K562 (cell line): ENCODE measurements at regions not wholly inside any gene's neighbourhood (a gene's known extent, or its start where the extent isn't known, plus 50 kb on each side); places are given as distances from the start of the nearest gene placed in this dataset.

Experiments used
- ATAC-seq: fragments of 200-7000 bp; cut with Tn5 transposase; 3 replicates; pipeline ENCODE4 v1.9.1; 2020; ENCODE audit warnings: moderate library complexity
- BruUV-seq: library from RNA; stranded (reverse); fragments of 400-500 nt; replicated peaks from 2 replicates; lab custom pipeline; 2021; lab: Mats Ljungman, UMichigan
- CTCF ChIA-PET: fragments of 300-600 bp; formaldehyde crosslinking; extraction: SDS; loops from one replicate; lab custom pipeline; 2021; ENCODE audit warnings: low intra/inter-chr PET ratio; lab: Yijun Ruan, JAX
- POLR2A ChIA-PET: fragments of 300-600, 350-650 bp; sonication (Branson Sonifier 250); formaldehyde crosslinking; extraction: SDS; loops from one replicate; lab custom pipeline; 2021; ENCODE audit warnings: antibody characterized with exemption, inconsistent platforms; lab: Yijun Ruan, JAX
- DNase-seq, 4 experiments: peaks; one replicate each; pipeline versions ENCODE4 v3.0.0 to v3.0.0-alpha.2; 2011 to 2018; ENCODE audit warnings: low spot score in 3 of 4, mixed read lengths in 3 of 4; ENCODE audit errors: extremely low read depth in 1 of 4
- FAIRE-seq: peaks from 2 replicates; lab custom pipeline; 2011; peaks lifted over from hg19 to GRCh38; lab: Jason Lieb, UNC
- H2AFZ ChIP-seq: 2 replicates; pipeline ENCODE4 v1.6.0; 2011; ENCODE audit warnings: low read depth, low read length, control low read depth, inconsistent platforms
- H3K27ac ChIP-seq: fragments of 200-600 bp; 3 replicates; pipeline ENCODE4 v1.8.0; 2011; ENCODE audit warnings: low read depth, mild to moderate bottlenecking, control low read depth, inconsistent platforms, low read length, moderate library complexity, mixed read lengths; ENCODE audit errors: extremely low read depth
- H3K27me3 ChIP-seq, 2 experiments: fragments of 300-600 bp in 1 of 2; 2 replicates in 1 of 2; 3 replicates in 1 of 2; pipeline versions ENCODE4 v1.6.0 to v1.8.0; 2011; ENCODE audit warnings: inconsistent platforms in 2 of 2, low read length in 2 of 2, mild to moderate bottlenecking in 1 of 2, mixed read lengths in 1 of 2, moderate library complexity in 1 of 2; ENCODE audit not compliant: control insufficient read depth in 2 of 2, insufficient read depth in 2 of 2
- H3K36me3 ChIP-seq: fragments of 300-600 bp; 3 replicates; pipeline ENCODE4 v1.8.0; 2011; ENCODE audit warnings: mild to moderate bottlenecking, low read length, inconsistent platforms; ENCODE audit not compliant: control insufficient read depth, insufficient read depth
- H3K4me1 ChIP-seq, 2 experiments: fragments of 200-600 bp in 1 of 2; replicated peaks in 1 of 2; 2 replicates in 1 of 2; 3 replicates in 1 of 2; pipeline versions ENCODE4 v1.5.1 to v1.8.0; 2011; ENCODE audit warnings: inconsistent platforms in 2 of 2, low read length in 2 of 2, mild to moderate bottlenecking in 1 of 2, mixed read lengths in 1 of 2, moderate library complexity in 1 of 2; ENCODE audit not compliant: control insufficient read depth in 2 of 2, insufficient read depth in 2 of 2
- H3K4me2 ChIP-seq: 2 replicates; pipeline ENCODE4 v1.6.1; 2011; ENCODE audit warnings: low read length, control low read depth, inconsistent platforms, mixed read lengths; ENCODE audit not compliant: insufficient read depth
- H3K4me3 ChIP-seq: fragments of 200-600 bp; sonication (generic), shearing (Covaris generic); 2 replicates; pipeline ENCODE4 v1.5.1; 2016; ENCODE audit warnings: control low read depth, inconsistent platforms
- H3K79me2 ChIP-seq: fragments of 200-600 bp; 3 replicates; pipeline ENCODE4 v1.8.0; 2011; ENCODE audit warnings: low read length, inconsistent platforms; ENCODE audit not compliant: control insufficient read depth, insufficient read depth
- H3K9ac ChIP-seq, 2 experiments: 2 replicates each; pipeline versions ENCODE4 v1.6.0 to v1.6.1; 2011; ENCODE audit warnings: low read depth in 2 of 2, low read length in 2 of 2, control low read depth in 1 of 2, inconsistent platforms in 1 of 2, mild to moderate bottlenecking in 1 of 2, mixed read lengths in 1 of 2; ENCODE audit not compliant: insufficient read depth in 1 of 2
- H3K9me1 ChIP-seq: one replicate; pipeline ENCODE4 v1.6.0; 2011; ENCODE audit warnings: inconsistent platforms, mild to moderate bottlenecking, low read length, moderate library complexity; ENCODE audit not compliant: control insufficient read depth, insufficient read depth
- H3K9me3 ChIP-seq: replicated peaks from 2 replicates; pipeline ENCODE4 v1.5.1; 2011; ENCODE audit warnings: low read depth, low read length, inconsistent platforms; ENCODE audit not compliant: control insufficient read depth, insufficient read depth
- H4K20me1 ChIP-seq: replicated peaks from 2 replicates; pipeline ENCODE4 v1.6.1; 2011; ENCODE audit warnings: low read length, inconsistent platforms, mixed read lengths; ENCODE audit not compliant: control insufficient read depth, insufficient read depth
- NFIX ChIP-seq: fragments of 250-450 bp; sonication (Bioruptor Pico); IDR thresholded peaks from 2 replicates; pipeline ENCODE4 v1.4.0; 2020; ENCODE audit warnings: low read depth, mild to moderate bottlenecking, moderate library complexity
- PPARD ChIP-seq: fragments of 250-450 bp; sonication (Bioruptor Pico); IDR thresholded peaks from 2 replicates; pipeline ENCODE4 v1.8.0; 2022; ENCODE audit warnings: inconsistent platforms, mild to moderate bottlenecking, moderate library complexity
- PTRF ChIP-seq: fragments of 450-650 bp; IDR thresholded peaks from 2 replicates; pipeline ENCODE4 v1.6.1; 2016; ENCODE audit warnings: mild to moderate bottlenecking, missing genetic modification characterization, missing compliant biosample characterization
- RB1 ChIP-seq: fragments of 450-650 bp; IDR thresholded peaks from 2 replicates; pipeline ENCODE4 v1.6.1; 2017; ENCODE audit warnings: low read depth, mild to moderate bottlenecking
- TCF3 ChIP-seq: sonication (generic); formaldehyde crosslinking; IDR thresholded peaks from 2 replicates; pipeline ENCODE4 v1.4.0; 2020; ENCODE audit warnings: mild to moderate bottlenecking, missing genetic modification reagents
- YBX1 ChIP-seq: fragments of 450-650 bp; IDR thresholded peaks from 2 replicates; pipeline ENCODE4 v1.7.1; 2016; ENCODE audit warnings: mild to moderate bottlenecking
- ZC3H11A ChIP-seq: IDR thresholded peaks from 2 replicates; pipeline ENCODE4 v1.6.1; 2012; ENCODE audit warnings: low read depth, low read length, improper control_type of control experiment
- WGBS: fragments of 100-300 bp; shearing (Covaris generic); methylation state at CpG from one replicate; pipeline ENCODE4 v1.1.6; 2016; ENCODE audit warnings: low coverage, mixed read lengths; ENCODE audit not compliant: insufficient coverage; ENCODE audit errors: missing lambda C conversion rate; 5-methylcytosine and 5-hydroxymethylcytosine counted together
- in situ Hi-C: fragments of 300-500 bp; cut with MboI; formaldehyde crosslinking; loops from 4 replicates; pipeline ENCODE4 v1.15.0; 2018; ENCODE audit warnings: inconsistent platforms, mixed read lengths
- intact Hi-C: fragments of 100-400 bp; cut with micrococcal nuclease; formaldehyde crosslinking; loops from 2 replicates; pipeline ENCODE4 v1.14.2; 2022
- TF ChIP-seq, protein P1 (sequence below): fragments of 150-350 bp; IDR thresholded peaks from 2 replicates; pipeline ENCODE4 v1.6.1; 2014; ENCODE audit warnings: low read depth, mild to moderate bottlenecking, low read length, borderline replicate concordance

DNA sequence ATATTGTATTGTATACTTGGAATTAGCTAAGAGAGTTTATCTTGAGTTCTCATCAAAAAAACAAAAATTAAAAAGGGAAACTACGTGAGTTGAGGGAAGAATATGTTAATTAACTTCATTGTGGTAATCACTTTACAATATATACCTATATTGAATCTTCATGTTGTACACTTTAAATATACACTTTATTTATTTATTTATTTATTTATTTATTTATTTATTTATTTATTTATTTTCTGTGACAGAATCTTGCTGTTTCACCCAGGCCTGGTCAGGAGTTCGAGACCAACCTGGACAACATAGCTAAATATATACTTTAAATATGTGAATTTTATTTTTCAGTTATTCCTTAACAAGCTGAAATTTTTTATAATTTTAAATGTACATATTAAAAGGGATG, 74.1 kb downstream of the VIP start:
- Histone ChIP-seq H4K20me1 (no peaks in the 10 kb centered on the region), H3K27me3 (no peaks in the 10 kb centered on the region), H3K79me2 (no peaks in the 10 kb centered on the region), H3K4me3 (no peak overlapping the region), H3K4me2 (no peak overlapping the region), H3K9me3 (no peaks in the 10 kb centered on the region), H3K36me3 (peaks cover 13% of the 10 kb centered on the region; the same call in 2 of the 3 replicates), H2AFZ (no peak overlapping the region), H3K4me1 (no peaks in the 10 kb centered on the region), H3K27ac (no peak overlapping the region), H3K9ac (no peak overlapping the region), H3K9me1 (no peaks in the 10 kb centered on the region)
- TF ChIP-seq YBX1 (no peak), ZC3H11A (0 out of 2 replicates have a peak, but pooled peaks have one; percentile 41)
- in situ Hi-C loops: no loop called here
- POLR2A ChIA-PET: no interaction called here
- intact Hi-C loops: no loop called here
- no TSS peak for BruUV-seq
- no peak for ATAC-seq
- CTCF ChIA-PET: no interaction called here
- WGBS: 88% methylated on average over 2 of the region's 2 CpGs
- DNase-seq: no peak
- FAIRE-seq: no peak

DNA sequence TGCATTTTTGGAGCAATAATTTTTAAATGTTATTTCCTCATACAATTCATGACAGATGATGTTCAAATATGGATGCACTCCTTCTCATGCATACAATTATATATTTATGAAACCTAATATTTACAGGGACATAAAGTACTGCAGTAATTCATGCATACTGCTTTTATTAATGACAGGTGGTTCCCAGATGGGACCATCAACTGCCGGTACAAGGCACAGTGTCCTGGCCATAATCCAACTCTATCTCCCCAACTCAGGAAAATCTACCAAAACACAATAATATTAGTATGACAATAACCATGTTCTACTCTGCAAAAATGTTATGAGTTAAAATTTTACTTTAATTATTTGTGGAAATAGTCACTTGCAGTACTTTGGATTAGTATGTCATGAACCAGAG, 77.8 kb downstream of the VIP start:
- ChIA-PET POLR2A (no interaction called here), CTCF (no interaction called here)
- no peaks in the 10 kb centered on the region for H3K9me1 ChIP-seq
- no peaks in the 10 kb centered on the region; the same call in 2 of the 3 replicates for H3K79me2 ChIP-seq
- H3K27me3 ChIP-seq: no peaks in the 10 kb centered on the region
- in situ Hi-C loops (no loop called here), intact Hi-C loops (no loop called here)
- ATAC-seq (no peak), FAIRE-seq (no peak), DNase-seq (no peak)
- H3K9ac ChIP-seq: no peak overlapping the region
- H3K4me3 ChIP-seq: no peak overlapping the region
- H2AFZ ChIP-seq: no peak overlapping the region
- TF ChIP-seq PTRF (no peak), RB1 (no peak), NFIX (CRISPR knock-in tag) (no peak), TCF3 (CRISPR knock-in tag) (no peak), PPARD (no peak)
- TF ChIP-seq, protein P1, sequence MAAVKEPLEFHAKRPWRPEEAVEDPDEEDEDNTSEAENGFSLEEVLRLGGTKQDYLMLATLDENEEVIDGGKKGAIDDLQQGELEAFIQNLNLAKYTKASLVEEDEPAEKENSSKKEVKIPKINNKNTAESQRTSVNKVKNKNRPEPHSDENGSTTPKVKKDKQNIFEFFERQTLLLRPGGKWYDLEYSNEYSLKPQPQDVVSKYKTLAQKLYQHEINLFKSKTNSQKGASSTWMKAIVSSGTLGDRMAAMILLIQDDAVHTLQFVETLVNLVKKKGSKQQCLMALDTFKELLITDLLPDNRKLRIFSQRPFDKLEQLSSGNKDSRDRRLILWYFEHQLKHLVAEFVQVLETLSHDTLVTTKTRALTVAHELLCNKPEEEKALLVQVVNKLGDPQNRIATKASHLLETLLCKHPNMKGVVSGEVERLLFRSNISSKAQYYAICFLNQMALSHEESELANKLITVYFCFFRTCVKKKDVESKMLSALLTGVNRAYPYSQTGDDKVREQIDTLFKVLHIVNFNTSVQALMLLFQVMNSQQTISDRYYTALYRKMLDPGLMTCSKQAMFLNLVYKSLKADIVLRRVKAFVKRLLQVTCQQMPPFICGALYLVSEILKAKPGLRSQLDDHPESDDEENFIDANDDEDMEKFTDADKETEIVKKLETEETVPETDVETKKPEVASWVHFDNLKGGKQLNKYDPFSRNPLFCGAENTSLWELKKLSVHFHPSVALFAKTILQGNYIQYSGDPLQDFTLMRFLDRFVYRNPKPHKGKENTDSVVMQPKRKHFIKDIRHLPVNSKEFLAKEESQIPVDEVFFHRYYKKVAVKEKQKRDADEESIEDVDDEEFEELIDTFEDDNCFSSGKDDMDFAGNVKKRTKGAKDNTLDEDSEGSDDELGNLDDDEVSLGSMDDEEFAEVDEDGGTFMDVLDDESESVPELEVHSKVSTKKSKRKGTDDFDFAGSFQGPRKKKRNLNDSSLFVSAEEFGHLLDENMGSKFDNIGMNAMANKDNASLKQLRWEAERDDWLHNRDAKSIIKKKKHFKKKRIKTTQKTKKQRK: no peak
- BruUV-seq: no TSS peak
- no peak overlapping the region for H3K27ac ChIP-seq
- 90% methylated on average over 1 of the region's 1 CpG for WGBS
- no peak overlapping the region for H3K4me2 ChIP-seq
- H3K4me1 ChIP-seq: no peaks in the 10 kb centered on the region
- no peaks in the 10 kb centered on the region for H4K20me1 ChIP-seq
- no peaks in the 10 kb centered on the region for H3K9me3 ChIP-seq
- peaks cover 17% of the 10 kb centered on the region for H3K36me3 ChIP-seq
